Upper lobe of left lung (tissue), 4 donors: ENCODE measurements at regions not wholly inside any gene's neighbourhood (a gene's known extent, or its start where the extent isn't known, plus 50 kb on each side); places are given as distances from the start of the nearest gene placed in this dataset.

Source experiments
- POLR2AphosphoS5 ChIP-seq, 2 donors: sonication (generic); formaldehyde crosslinking; IDR thresholded peaks; one replicate each; pipeline ENCODE4 v1.5.1; 2017; ENCODE audit warnings: antibody characterized with exemption in 2 of 2
- TF ChIP-seq, protein P1 (sequence below), 6 experiments: fragments of 450-650 bp in 4 of 6; fragments of 200-600 bp in 2 of 6; sonication (generic) in 2 of 6; IDR thresholded peaks; one replicate each; pipeline ENCODE4 v1.5.1; 2016 to 2019; ENCODE audit warnings: antibody characterized with exemption in 6 of 6

GRCh38 chr17:14792746-14793145 lies 472.4 kb downstream of the PMP22 start:
- TF ChIP-seq POLR2AphosphoS5 (IDR thresholded peaks at IDR 0.05) = no peak
- TF ChIP-seq, protein P1, sequence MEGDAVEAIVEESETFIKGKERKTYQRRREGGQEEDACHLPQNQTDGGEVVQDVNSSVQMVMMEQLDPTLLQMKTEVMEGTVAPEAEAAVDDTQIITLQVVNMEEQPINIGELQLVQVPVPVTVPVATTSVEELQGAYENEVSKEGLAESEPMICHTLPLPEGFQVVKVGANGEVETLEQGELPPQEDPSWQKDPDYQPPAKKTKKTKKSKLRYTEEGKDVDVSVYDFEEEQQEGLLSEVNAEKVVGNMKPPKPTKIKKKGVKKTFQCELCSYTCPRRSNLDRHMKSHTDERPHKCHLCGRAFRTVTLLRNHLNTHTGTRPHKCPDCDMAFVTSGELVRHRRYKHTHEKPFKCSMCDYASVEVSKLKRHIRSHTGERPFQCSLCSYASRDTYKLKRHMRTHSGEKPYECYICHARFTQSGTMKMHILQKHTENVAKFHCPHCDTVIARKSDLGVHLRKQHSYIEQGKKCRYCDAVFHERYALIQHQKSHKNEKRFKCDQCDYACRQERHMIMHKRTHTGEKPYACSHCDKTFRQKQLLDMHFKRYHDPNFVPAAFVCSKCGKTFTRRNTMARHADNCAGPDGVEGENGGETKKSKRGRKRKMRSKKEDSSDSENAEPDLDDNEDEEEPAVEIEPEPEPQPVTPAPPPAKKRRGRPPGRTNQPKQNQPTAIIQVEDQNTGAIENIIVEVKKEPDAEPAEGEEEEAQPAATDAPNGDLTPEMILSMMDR (IDR thresholded peaks at IDR 0.05) = no peak
